ENCODE measurements at regions not wholly inside any gene's neighbourhood (a gene's known extent, or its start where the extent isn't known, plus 50 kb on each side); places are given as distances from the start of the nearest gene placed in this dataset.

GRCh38 chr7:145605963-145606362 lies 510.6 kb upstream of the CNTNAP2 start:
- TF ChIP-seq CTCF (conservative IDR thresholded peaks at IDR 0.05; ENCODE audit: low read depth, low read length) (no peak), CEBPB (IDR thresholded peaks at IDR 0.05; ENCODE audit: low read depth, low read length) (no peak), POLR2A (IDR thresholded peaks at IDR 0.05; ENCODE audit: low read depth, low read length) (no peak), MAZ (IDR thresholded peaks at IDR 0.05; ENCODE audit: borderline replicate concordance, low read depth, low read length) (no peak), CHD1 (IDR thresholded peaks at IDR 0.05; ENCODE audit: low read depth, low read length) (no peak), RCOR1 (IDR thresholded peaks at IDR 0.05; ENCODE audit: insufficient replicate concordance, low read length) (no peak), MXI1 (IDR thresholded peaks at IDR 0.05; ENCODE audit: borderline replicate concordance, low read depth, low read length) (no peak)

All from IMR-90 (cell line).